ENCODE measurements at regions not wholly inside any gene's neighbourhood (a gene's known extent, or its start where the extent isn't known, plus 50 kb on each side); places are given as distances from the start of the nearest gene placed in this dataset.

GRCh38 chr1:234535763-234536515 lies 57.0 kb upstream of the TARBP1 start:
- DNase-seq = peak; percentile 77

GRCh38 chr1:234535218-234535617 lies 56.2 kb upstream of the TARBP1 start:
- DNase-seq = no peak

- peak; percentile 94 for DNase-seq
These were observed 55.2 kb upstream of the TARBP1 start for GRCh38 chr1:234533975-234534876.

- DNase-seq = peak; percentile 85
These were observed 54.3 kb upstream of the TARBP1 start for GRCh38 chr1:234533034-234533891.

- DNase-seq = no peak
These were observed 53.5 kb upstream of the TARBP1 start for GRCh38 chr1:234532503-234532922.

- peak; percentile 61 for DNase-seq
These were observed 52.2 kb upstream of the TARBP1 start for GRCh38 chr1:234531151-234531635.

- DNase-seq = no peak
These were observed 51.7 kb upstream of the TARBP1 start for GRCh38 chr1:234530672-234531071.

- no peak for DNase-seq
These were observed 50.9 kb upstream of the TARBP1 start for GRCh38 chr1:234529950-234530237.

- no peak for DNase-seq
These were observed 50.3 kb upstream of the TARBP1 start for GRCh38 chr1:234529095-234529949.
